ENCODE measurements at regions not wholly inside any gene's neighbourhood (a gene's known extent, or its start where the extent isn't known, plus 50 kb on each side); places are given as distances from the start of the nearest gene placed in this dataset.

DNA sequence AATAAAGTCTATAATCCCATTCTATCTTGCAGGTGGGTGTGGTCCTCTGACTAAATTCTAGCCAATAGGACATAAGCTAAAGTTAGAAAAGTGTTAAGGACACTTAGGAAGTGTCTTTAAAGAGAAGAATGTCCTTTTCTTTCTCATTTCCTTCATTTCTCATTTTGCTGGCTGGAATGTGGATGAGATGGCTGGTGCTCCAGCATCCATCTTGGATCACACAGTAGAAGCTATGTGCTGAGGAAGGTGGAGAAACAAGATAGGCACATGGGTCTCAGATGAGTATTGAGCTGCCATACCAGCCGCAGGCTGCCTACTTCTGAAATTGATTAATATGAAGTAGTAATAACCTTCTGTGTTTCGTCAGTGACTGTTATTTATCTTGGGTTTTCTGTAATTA, 289.0 kb downstream of the LRFN2 start:
- Histone ChIP-seq H3K56ac (ENCODE audit: extremely low read depth, insufficient read depth, low read length) (no peak overlapping the region), H2BK120ac (ENCODE audit: low read depth, low read length) (no peak overlapping the region), H3K4me2 (ENCODE audit: low read depth, low read length) (no peak overlapping the region), H2BK5ac (ENCODE audit: low read depth, low read length, poor library complexity, severe bottlenecking) (no peak overlapping the region), H3K4me1 (ENCODE audit: control insufficient read depth, insufficient read depth, low read length) (no peaks in the 10 kb centered on the region), H2AK5ac (ENCODE audit: low read depth, low read length) (no peak overlapping the region), H4K5ac (ENCODE audit: low read depth, low read length) (no peak overlapping the region), H4K91ac (ENCODE audit: insufficient read depth, low read depth, low read length) (no peak overlapping the region), H3K27ac (ENCODE audit: insufficient read depth, low read length) (no peak overlapping the region), H3K4ac (ENCODE audit: low read depth, low read length) (no peak overlapping the region), H4K20me1 (ENCODE audit: insufficient read depth, low read length) (no peaks in the 10 kb centered on the region), H3K79me1 (ENCODE audit: low read depth in 1 of 2, low read length in 2 of 2) (no peaks in the 10 kb centered on the region), H3K27me3 (ENCODE audit: control insufficient read depth, insufficient read depth, low read length) (no peaks in the 10 kb centered on the region), H2AK9ac (replicated peaks; ENCODE audit: low read depth, low read length, poor library complexity) (no peak overlapping the region), H3K18ac (ENCODE audit: low read depth, low read length) (no peak overlapping the region), H2BK15ac (ENCODE audit: low read depth, low read length) (no peak overlapping the region), H3K9ac (ENCODE audit: low read depth, low read length) (no peak overlapping the region), H3K9me1 (ENCODE audit: insufficient read depth, low read length) (no peaks in the 10 kb centered on the region), H3K23ac (ENCODE audit: low read depth, low read length) (no peak overlapping the region), H4K8ac (ENCODE audit: low read depth in 2 of 2, low read length in 2 of 2) (no peak overlapping the region), H3K14ac (replicated peaks; ENCODE audit: low read depth, low read length) (no peak overlapping the region), H2BK20ac (ENCODE audit: low read depth, low read length) (no peak overlapping the region), H3K36me3 (ENCODE audit: control insufficient read depth, insufficient read depth, low read length) (no peaks in the 10 kb centered on the region), H3K4me3 (ENCODE audit: insufficient read depth, low read depth, low read length) (no peak overlapping the region), H3K9me3 (ENCODE audit: control insufficient read depth, insufficient read depth, low read length) (no peaks in the 10 kb centered on the region), H2AFZ (replicated peaks; ENCODE audit: low read length, poor library complexity) (no peak overlapping the region)
- dilution Hi-C loops (cut with HindIII; ENCODE audit: low sequenced_read_pairs, unreplicated experiment) (no loop called here), in situ Hi-C loops (cut with MboI; ENCODE audit: low sequenced_read_pairs) (no loop called here), intact Hi-C loops (cut with micrococcal nuclease) (no loop called here)
- no CpG with 5 or more reads among the region's 2 CpGs for WGBS, 2 experiments (ENCODE audit: extremely low coverage in 2 of 2, insufficient read length in 1 of 2)
- ChIA-PET CTCF (no interaction called here), POLR2A (ENCODE audit: unreplicated experiment) (no interaction called here)
- ATAC-seq (ENCODE audit: low read depth) (no peak), DNase-seq (no peak)
- no TSS peak for BruUV-seq (replicated peaks)
- no peak for TF ChIP-seq CHD1 (IDR thresholded peaks at IDR 0.05; ENCODE audit: low read depth, low read length)
- no peak for TF ChIP-seq NFE2L2 (IDR thresholded peaks at IDR 0.05; ENCODE audit: low read depth, low read length)
- no peak for TF ChIP-seq MAZ (IDR thresholded peaks at IDR 0.05; ENCODE audit: borderline replicate concordance, low read depth, low read length)
- TF ChIP-seq RAD21 (IDR thresholded peaks at IDR 0.05; ENCODE audit: low read length), result no peak
- no peak for TF ChIP-seq MXI1 (IDR thresholded peaks at IDR 0.05; ENCODE audit: borderline replicate concordance, low read depth, low read length)
- TF ChIP-seq BHLHE40 (IDR thresholded peaks at IDR 0.05; ENCODE audit: low read depth, low read length), result no peak
- no peak for TF ChIP-seq RCOR1 (IDR thresholded peaks at IDR 0.05; ENCODE audit: insufficient replicate concordance, low read length)
- TF ChIP-seq, protein P1, sequence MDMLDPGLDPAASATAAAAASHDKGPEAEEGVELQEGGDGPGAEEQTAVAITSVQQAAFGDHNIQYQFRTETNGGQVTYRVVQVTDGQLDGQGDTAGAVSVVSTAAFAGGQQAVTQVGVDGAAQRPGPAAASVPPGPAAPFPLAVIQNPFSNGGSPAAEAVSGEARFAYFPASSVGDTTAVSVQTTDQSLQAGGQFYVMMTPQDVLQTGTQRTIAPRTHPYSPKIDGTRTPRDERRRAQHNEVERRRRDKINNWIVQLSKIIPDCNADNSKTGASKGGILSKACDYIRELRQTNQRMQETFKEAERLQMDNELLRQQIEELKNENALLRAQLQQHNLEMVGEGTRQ (IDR thresholded peaks at IDR 0.05; ENCODE audit: low read depth, low read length), result no peak
- no peak for TF ChIP-seq RFX5 (IDR thresholded peaks at IDR 0.05; ENCODE audit: low read depth, low read length)
- TF ChIP-seq SMC3 (IDR thresholded peaks at IDR 0.05; ENCODE audit: low read depth, low read length), result no peak
- TF ChIP-seq MAFK (IDR thresholded peaks at IDR 0.05; ENCODE audit: low read depth, low read length), result no peak

All from IMR-90 (cell line).